Type B pancreatic cell (in vitro differentiated cells): ENCODE measurements at regions not wholly inside any gene's neighbourhood (a gene's known extent, or its start where the extent isn't known, plus 50 kb on each side); places are given as distances from the start of the nearest gene placed in this dataset.
"Not testable (repeated sequence)": the region's sequence is repeated elsewhere in the genome, so short reads cannot be mapped to it uniquely, and the experiment has no call there.

ENCODE experiments used
- DNase-seq: peaks from one replicate; pipeline ENCODE4 v3.0.0; 2021; ENCODE audit warnings: mixed read lengths; ENCODE audit not compliant: unreplicated experiment; ENCODE audit errors: extremely low spot score
- H3K27ac Mint-ChIP-seq: 2 replicates; pipeline ENCODE4 v1.8.0; 2021; ENCODE audit warnings: mild to moderate bottlenecking, mixed read lengths
- H3K27me3 Mint-ChIP-seq: 2 replicates; pipeline ENCODE4 v1.8.0; 2021; ENCODE audit warnings: mixed read lengths
- H3K36me3 Mint-ChIP-seq: 2 replicates; pipeline ENCODE4 v1.8.0; 2021; ENCODE audit warnings: mixed read lengths
- H3K4me1 Mint-ChIP-seq: one replicate; pipeline ENCODE4 v1.8.0; 2021; ENCODE audit warnings: mixed read lengths; ENCODE audit not compliant: unreplicated experiment
- H3K4me3 Mint-ChIP-seq: 2 replicates; pipeline ENCODE4 v1.8.0; 2021; ENCODE audit warnings: mild to moderate bottlenecking, mixed read lengths
- H3K9me3 Mint-ChIP-seq: 2 replicates; pipeline ENCODE4 v1.8.0; 2021; ENCODE audit warnings: mixed read lengths
- CTCF ChIP-seq: fragments of 200-600 bp; sonication (generic); conservative IDR thresholded peaks from 2 replicates; pipeline ENCODE4 v1.5.0; 2021; ENCODE audit warnings: antibody characterized with exemption, mild to moderate bottlenecking

DNA sequence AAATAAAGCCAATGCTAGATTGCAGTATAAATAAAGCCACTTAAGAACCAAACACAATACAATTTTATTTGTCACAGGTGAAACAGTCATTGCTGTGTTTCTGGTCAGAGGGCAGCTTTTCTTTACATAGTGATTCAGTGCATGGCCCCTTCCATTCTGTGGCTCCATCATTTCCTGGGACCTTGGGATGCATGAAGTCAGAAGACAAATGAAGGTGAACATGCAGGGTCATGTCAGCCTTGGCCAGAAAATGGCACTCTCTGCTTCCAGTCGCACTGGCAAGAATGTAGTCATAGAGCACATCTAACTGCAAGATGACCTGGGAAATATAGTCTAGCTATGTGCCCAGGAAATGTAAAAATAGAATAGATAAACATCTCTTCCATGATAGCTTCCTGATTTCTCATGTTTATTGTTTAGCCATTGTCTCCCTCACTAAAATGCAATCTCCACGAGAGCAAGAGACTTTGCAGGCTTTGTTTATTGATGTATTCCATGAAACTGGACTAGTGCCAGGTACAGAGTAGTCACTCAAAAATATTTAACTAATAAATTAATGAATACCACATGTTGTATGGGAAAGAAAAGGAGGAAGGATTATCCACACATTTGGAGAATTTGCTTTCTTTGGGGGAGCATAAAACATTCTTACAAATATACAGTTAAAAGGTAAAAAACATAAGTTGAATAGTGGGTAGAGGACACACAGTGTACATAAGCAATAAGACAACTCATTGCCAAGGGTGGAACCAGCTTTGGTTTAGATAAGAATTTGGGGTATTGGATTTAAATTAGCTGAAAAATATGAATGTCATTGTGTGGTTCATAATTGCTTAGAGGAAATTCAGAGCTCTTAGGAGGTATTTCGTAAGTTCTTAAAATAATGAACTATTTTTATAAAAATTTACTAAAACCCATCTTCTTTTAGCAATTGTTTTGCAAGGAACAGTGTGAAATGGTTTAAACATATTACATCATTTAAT, 343.8 kb downstream of the PID1 start:
- DNase-seq: no peak
- Mint-ChIP-seq H3K36me3 (no peaks in the 10 kb centered on the region), H3K27ac (no peak overlapping the region)

GRCh38 chr2:228919808-228920207, 351.3 kb downstream of the PID1 start:
- no peak for DNase-seq
- H3K36me3 Mint-ChIP-seq: no peaks in the 10 kb centered on the region
- no peak overlapping the region for H3K27ac Mint-ChIP-seq
- H3K4me1 Mint-ChIP-seq: no peaks in the 10 kb centered on the region
- no peak overlapping the region for H3K4me3 Mint-ChIP-seq
- no peaks in the 10 kb centered on the region for H3K27me3 Mint-ChIP-seq
- H3K9me3 Mint-ChIP-seq: no peaks in the 10 kb centered on the region
- TF ChIP-seq CTCF: no peak

More for the DNA sequence above, 343.8 kb downstream of the PID1 start:
- Mint-ChIP-seq H3K9me3 (no peaks in the 10 kb centered on the region), H3K4me1 (no peaks in the 10 kb centered on the region), H3K27me3 (no peaks in the 10 kb centered on the region), H3K4me3 (no peak overlapping the region)
- TF ChIP-seq CTCF: no peak

- no peak for TF ChIP-seq CTCF
- Mint-ChIP-seq H3K9me3 (no peaks in the 10 kb centered on the region), H3K27ac (no peak overlapping the region), H3K4me1 (no peaks in the 10 kb centered on the region), H3K36me3 (no peaks in the 10 kb centered on the region), H3K27me3 (no peaks in the 10 kb centered on the region), H3K4me3 (no peak overlapping the region)
- no peak for DNase-seq
Measured at GRCh38 chr2:228917220-228917619, 353.9 kb downstream of the PID1 start.

- Mint-ChIP-seq H3K4me3 (no peak overlapping the region), H3K27ac (no peak overlapping the region), H3K36me3 (no peaks in the 10 kb centered on the region), H3K4me1 (no peaks in the 10 kb centered on the region), H3K27me3 (no peaks in the 10 kb centered on the region), H3K9me3 (no peaks in the 10 kb centered on the region)
- no peak for TF ChIP-seq CTCF
- DNase-seq: no peak
Measured at GRCh38 chr2:228916416-228917090, 354.5 kb downstream of the PID1 start.

- no peak overlapping the region for H3K27ac Mint-ChIP-seq
- no peaks in the 10 kb centered on the region for H3K27me3 Mint-ChIP-seq
- DNase-seq: no peak
- H3K4me3 Mint-ChIP-seq: no peak overlapping the region
- H3K36me3 Mint-ChIP-seq: no peaks in the 10 kb centered on the region
- no peak for TF ChIP-seq CTCF
- H3K4me1 Mint-ChIP-seq: no peaks in the 10 kb centered on the region
- no peaks in the 10 kb centered on the region for H3K9me3 Mint-ChIP-seq
Measured at GRCh38 chr2:228913176-228913575, 357.9 kb downstream of the PID1 start.

- H3K4me1 Mint-ChIP-seq, DNase-seq, H3K36me3 Mint-ChIP-seq, H3K27ac Mint-ChIP-seq, H3K4me3 Mint-ChIP-seq, H3K9me3 Mint-ChIP-seq, H3K27me3 Mint-ChIP-seq: not testable (repeated sequence)
Measured at GRCh38 chr2:228910872-228911271, 360.2 kb downstream of the PID1 start.
